GM18867 (cell line): ENCODE measurements at regions not wholly inside any gene's neighbourhood (a gene's known extent, or its start where the extent isn't known, plus 50 kb on each side); places are given as distances from the start of the nearest gene placed in this dataset.
A peak's percentile ranks its signal among the peaks of the same experiment; 100 is the strongest.
"Not testable (repeated sequence)": the region's sequence is repeated elsewhere in the genome, so short reads cannot be mapped to it uniquely, and the experiment has no call there.

Experiments used
- ATAC-seq: cut with Tn5 transposase; IDR thresholded peaks from one replicate; pipeline ENCODE4 v1.9.1; 2021; ENCODE audit warnings: mild to moderate bottlenecking, moderate library complexity; ENCODE audit not compliant: unreplicated experiment

DNA sequence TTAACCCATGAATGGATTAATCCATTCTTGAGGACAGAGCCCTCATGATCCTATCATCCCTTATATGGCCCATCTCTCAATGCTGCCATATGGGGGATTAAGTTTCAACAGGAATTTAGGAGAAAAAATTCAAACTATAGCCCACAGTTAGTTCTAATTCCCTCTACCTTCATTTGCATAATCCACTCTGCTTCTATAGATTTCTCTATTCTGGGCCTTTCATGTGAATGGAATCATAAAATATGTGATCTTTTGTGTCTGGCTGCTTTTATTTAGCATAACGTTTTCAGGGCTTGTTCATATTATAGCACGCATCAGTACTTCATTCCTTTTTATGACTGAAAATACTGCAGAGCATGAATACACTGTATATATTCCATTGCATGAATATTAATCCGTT, 55.4 kb downstream of the CTSL start:
- ATAC-seq: no peak

- no peak for ATAC-seq
Measured at GRCh38 chr9:87783180-87783579, 57.3 kb downstream of the CTSL start.

- not testable (repeated sequence) for ATAC-seq
Measured at GRCh38 chr9:87785315-87785970, 59.5 kb downstream of the CTSL start.

DNA sequence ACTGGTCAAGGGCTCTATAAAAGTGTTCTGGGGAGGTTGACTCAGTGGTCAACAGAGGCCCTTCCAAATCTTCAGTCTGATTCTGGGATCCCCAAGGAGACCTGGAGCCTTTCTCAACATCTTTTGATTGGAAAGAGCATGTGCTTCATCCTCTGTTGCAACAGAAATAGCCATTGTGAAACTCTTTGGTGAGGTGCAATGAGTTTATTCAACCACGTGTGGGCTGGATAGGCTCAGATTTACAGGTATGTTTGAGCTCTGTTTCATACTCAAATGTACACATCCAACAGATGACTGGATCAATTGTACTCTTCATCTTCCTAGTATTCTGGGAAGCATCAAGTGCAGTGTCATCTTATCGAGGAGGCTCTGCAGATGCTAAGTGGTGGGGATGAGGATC, 60.5 kb downstream of the CTSL start:
- ATAC-seq: no peak

DNA sequence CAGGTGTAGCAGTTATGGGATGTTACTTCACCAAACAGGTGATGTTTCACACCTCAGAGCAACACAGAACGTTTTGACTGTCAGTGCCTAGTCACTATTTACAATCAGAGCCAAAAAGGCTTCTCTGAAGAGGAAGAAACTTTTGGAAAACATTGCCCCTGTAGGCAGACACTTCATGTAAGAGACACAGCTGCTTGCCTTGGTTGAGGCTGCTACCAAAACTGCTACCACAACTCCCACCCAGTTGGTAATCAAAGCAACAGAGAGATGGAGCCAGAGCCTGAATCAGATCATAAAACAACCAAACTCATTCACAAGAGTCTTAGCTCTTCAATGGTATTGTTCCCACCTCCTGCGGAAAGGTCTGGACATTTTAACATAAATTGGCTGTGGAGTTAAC, 61.0 kb downstream of the CTSL start:
- ATAC-seq: no peak

GRCh38 chr9:87787735-87788134, 61.8 kb downstream of the CTSL start:
- ATAC-seq: no peak

GRCh38 chr9:87792831-87793288, 66.9 kb downstream of the CTSL start:
- peak; percentile 99 for ATAC-seq

DNA sequence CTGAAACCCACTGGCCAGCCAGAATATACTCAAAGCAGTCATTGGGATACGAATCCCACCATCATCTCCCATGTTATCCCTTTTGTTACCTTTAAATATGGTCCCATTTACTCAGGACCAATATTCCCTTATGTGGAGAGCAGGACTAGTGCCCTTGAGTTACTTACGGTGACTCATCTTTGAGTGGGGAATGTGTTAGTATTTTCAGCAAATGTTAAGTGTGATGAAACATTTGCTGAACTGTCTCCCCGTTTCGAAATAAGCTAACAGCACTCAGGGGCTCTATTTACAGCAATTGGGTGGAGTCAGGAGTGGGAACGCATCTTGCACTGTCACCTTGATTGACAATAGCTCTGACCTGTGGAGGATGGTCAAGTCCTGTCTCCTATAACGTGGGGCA, 67.4 kb downstream of the CTSL start:
- ATAC-seq: no peak

DNA sequence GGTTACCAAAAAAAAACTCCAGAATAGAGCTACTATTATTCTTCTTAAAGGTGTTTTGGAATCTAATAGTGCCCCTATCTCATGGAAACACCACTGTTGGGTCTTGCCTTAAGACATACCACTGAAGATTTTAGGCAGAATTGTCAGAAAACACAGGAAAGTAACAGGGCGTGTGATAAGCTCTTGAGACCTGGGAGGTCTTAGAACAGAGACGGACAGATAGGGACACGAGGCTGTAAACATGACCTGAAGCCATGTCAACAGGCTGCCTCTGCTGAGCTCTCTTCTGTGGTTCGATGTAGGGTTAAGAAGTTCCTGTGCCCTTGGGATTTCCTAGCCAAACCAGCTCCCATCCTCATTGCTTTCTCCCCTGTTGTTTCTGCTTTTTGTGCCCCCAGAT, 69.3 kb downstream of the CTSL start:
- ATAC-seq: no peak

DNA sequence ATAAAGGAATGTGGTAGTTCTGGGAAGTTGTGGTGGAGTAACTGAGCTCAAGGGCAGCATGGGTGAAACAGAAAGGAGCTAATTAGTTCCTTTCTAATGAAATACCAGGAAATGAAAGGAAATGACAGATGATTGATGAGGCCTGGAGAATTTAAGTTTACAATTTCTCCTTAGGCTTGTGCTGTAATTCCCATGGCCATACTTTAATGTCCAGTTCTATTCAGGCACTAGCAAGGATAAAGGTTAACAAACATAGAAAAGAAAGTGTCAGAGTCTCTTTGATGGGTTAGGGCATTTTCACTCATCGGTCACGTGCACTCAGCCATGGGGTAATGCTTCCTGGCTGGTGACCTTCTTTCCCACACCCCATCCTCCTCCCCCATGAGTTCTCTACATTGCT, 70.3 kb downstream of the CTSL start:
- ATAC-seq: no peak

- no peak for ATAC-seq
Measured at GRCh38 chr9:87798261-87798833, 72.4 kb downstream of the CTSL start.

GRCh38 chr9:87799503-87799902, 73.6 kb downstream of the CTSL start:
- ATAC-seq: no peak

GRCh38 chr9:87800456-87800855, 74.5 kb downstream of the CTSL start:
- ATAC-seq: no peak

GRCh38 chr9:87801013-87801412, 75.1 kb downstream of the CTSL start:
- ATAC-seq: no peak

GRCh38 chr9:87803166-87803565, 77.2 kb downstream of the CTSL start:
- no peak for ATAC-seq

- no peak for ATAC-seq
Measured at GRCh38 chr9:87803623-87804345, 77.9 kb downstream of the CTSL start.

GRCh38 chr9:87805259-87805658, 77.4 kb upstream of the SPATA31E1 start:
- ATAC-seq: no peak

GRCh38 chr9:87810008-87810407, 72.7 kb upstream of the SPATA31E1 start:
- no peak for ATAC-seq

GRCh38 chr9:87810679-87811178, 71.9 kb upstream of the SPATA31E1 start:
- no peak for ATAC-seq

GRCh38 chr9:87812375-87813118, 70.1 kb upstream of the SPATA31E1 start:
- no peak for ATAC-seq

GRCh38 chr9:87813119-87813463, 69.6 kb upstream of the SPATA31E1 start:
- ATAC-seq: no peak
